Islet precursor cell (in vitro differentiated cells): ENCODE measurements at regions not wholly inside any gene's neighbourhood (a gene's known extent, or its start where the extent isn't known, plus 50 kb on each side); places are given as distances from the start of the nearest gene placed in this dataset.

Source experiments
- DNase-seq: peaks from one replicate; pipeline ENCODE4 v3.0.0-alpha.2; 2018

GRCh38 chr2:107334306-107334705 lies 448.3 kb upstream of the ST6GAL2 start:
- no peak for DNase-seq

DNA sequence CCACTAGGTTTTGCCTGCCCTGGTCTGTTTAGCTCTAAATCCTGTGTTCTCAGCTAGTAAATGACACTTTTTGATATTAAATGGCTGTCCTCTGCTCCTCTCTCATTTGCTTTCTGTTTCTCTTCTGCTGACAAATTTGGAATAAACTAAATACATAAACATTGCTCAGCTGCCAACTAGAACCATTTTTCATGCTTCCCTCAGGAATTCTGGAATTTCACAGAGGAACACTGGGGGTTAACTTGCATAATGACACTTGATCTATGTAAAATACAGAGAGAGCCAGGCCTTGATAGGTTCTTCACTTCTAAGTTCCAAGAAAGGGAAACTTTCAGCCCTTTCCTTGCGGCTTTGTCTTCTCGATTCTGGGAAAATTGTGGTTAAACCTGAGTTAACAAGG lies 450.6 kb upstream of the ST6GAL2 start:
- DNase-seq: no peak

DNA sequence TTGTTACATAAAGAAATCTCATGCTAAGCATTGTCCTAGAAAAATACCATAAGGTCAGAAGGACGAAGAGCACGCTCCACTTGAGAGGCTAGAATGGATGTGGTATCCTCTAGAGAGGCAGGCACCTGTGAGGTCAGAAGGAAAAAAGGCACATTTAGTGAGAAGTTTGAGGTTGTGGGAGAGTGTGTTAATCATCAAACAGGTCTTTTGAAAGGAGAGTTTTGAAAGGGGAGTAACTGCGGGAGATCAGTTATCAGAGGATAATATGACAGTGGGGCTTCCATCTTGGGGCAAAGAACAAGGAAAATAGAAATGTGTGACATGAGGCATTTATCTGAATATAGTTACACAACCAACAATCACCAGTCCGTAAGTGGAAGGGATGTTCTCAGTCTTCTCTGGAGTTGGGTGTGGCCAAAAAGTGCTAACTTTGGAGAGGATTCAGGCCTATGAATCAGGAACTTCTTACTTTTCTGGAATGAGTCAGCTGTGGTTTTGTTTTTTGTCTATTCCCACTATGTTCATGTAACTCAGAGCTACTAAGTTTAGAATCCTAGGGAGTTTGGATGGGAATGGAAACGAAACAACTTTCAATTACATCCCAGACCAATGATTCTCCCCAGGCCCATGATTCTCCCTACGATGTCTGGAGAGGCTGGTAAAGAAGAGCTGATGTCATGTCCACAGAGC lies 451.4 kb upstream of the ST6GAL2 start:
- DNase-seq: no peak

GRCh38 chr2:107338059-107338458 lies 452.1 kb upstream of the ST6GAL2 start:
- DNase-seq: no peak

DNA sequence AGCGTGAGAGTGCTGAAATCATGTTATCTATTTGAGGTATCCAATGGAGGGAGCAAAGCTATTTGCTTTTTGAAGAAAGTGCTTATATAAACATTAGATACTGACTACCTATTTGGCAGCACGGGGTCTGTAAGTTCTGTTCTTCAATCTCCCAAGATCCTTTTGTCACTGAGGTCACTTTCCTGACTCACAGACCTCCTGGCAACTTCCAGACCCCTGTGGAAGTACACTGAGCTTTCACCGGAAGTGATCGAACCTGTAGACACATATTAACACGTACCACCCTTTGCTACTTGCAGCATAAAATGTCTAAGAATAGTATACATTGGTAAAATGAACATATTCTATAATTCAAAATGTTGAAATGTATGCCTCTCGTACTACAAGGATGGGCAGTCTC lies 452.6 kb upstream of the ST6GAL2 start:
- no peak for DNase-seq

DNA sequence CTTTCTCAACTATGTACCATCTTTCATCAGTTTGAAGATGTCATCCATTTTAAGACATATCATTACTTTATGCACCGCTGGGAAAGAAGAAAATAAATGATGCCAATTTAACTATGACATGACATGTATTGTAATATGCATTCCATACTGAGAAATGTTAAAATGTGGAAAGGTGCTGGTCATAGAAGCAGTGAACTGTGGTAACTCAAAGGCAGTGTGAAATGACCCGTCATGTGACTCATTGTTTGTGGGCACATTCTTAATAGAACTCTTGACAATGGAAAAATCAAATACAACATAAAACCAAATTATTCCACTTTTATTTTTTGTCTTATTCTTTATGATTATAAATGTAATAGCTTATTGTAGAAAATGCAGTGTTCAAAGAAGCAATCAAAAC lies 455.0 kb upstream of the ST6GAL2 start:
- no peak for DNase-seq

DNA sequence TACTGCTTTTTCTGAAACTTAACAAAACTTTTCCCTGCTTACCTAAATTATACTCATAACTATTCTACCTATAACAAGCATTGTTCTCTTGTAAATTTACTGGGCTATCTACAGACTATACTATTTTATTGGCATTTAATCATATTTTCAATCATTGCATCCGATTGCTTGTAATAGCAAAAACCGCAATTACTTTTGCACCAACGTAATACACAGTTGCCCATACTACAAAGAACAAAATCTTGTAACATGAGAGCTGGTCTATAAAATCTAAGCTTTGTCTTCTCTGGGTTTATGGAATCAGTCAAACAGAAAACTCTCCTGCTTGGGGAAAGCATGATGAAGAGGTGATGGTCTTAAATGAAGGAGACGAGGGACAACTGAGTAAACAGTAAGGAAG lies 463.4 kb upstream of the ST6GAL2 start:
- no peak for DNase-seq

- DNase-seq: no peak
Measured at GRCh38 chr2:107354175-107354574, 468.2 kb upstream of the ST6GAL2 start.

DNA sequence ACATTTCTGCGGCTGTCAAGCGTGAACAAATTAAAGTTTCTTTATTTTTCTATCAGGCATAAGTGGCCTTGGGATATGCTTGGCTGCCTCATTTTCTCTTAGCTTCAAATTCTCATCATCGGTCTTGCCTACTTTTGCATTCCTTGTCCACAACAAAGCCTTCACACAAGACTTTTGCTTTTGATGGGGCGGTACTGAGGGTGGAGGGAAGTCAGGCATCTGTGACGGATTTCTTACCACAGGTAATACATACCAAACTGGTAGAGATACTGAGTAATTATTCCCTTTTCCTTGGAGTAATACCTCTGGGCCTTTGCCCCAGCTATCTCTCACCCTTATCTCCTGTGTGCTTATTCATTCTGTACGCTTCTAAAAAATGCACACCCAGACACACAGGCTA lies 468.3 kb upstream of the RGPD4 start:
- DNase-seq: no peak

DNA sequence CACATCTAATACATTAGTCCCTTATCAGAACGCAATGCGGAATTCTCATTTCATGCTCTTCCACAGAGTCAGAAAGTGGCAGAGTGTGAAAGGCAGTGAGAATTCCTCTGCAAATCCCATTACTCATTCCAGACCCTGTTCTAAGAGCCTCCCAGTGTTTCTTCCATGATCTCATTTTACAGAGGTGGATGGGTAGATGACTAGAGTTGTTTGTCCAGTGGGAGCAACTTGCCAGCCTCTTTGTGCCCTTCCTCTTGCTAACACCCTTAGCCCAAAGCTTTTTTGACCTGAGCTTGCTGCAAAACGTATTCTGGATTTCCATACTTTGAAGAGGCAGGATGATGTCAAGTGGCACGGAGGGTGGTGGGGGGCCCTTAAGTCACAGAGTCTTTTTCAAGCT lies 467.7 kb upstream of the RGPD4 start:
- no peak for DNase-seq

DNA sequence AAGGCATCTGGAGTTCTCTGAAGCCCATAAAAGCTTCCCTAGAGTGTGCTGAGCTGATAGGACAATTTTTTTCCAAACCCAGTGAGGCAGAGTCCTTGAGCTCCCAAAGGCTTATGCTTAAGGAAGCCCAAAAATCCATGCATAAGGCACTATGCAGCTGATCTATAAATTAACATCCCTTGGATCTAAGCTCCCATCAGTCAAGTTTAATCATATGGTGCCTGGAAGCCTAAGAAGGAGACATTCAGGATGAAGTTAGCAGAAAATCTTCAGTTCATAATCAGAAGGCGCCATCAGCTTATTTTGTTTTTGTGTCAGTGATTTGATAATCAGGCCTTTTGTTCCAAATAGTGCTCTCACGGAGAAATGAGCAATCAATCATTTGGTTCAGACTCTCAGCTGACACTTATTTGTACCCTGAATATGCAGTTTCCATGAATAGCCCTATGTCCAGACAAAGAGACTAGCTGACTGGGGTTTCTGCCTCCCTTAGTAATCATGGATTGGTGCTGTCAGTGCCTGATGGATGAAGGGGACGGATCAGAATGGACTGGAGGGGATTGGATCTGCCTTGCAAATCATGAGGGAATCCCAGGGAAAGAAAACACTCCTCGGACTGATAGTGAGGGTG lies 464.8 kb upstream of the RGPD4 start:
- DNase-seq: no peak

DNA sequence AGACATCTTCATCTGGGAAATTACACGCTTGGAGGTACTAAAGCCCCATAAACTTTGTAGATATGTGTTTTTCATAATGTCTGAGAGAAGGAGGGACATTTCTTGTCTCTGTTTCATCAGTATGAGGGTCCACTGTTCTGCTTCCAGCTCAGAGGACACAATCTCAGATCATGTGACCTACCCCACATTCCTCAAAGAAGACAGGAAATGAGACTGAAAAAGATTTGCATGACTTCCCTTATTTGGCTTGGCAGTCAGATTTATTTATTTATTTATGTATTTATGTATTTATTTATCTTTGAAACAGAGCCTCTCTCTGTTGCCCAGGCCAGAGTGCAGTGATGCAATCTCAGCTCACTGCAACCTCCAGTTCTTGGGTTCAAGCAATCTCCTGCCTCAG lies 463.7 kb upstream of the RGPD4 start:
- DNase-seq: no peak

GRCh38 chr2:107363806-107364205 lies 462.9 kb upstream of the RGPD4 start:
- no peak for DNase-seq

DNA sequence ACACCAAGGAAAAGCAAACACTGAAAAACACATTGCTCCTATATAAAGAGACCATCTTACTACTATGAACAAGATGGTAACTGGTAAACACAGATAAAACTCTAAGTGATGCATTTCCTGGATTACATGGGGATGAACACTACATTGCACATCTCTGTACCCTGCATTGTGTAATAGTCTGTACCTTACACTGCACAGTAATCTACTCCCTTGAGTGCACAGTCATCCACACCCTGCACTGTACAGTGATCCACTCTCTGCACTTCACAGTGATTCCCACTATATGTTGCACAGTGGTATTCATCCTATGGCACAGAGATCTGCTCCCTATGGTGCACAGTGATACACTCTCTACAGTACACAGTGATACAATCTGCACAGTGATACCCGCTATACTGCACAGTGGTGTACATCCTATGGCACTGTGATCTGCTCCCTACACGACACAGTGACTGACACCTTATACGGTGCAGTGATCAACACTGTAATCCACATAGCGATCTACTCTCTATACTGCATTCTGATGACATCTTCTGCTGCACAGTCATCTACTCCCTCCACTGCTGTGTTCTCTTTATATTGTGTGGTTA lies 462.2 kb upstream of the RGPD4 start:
- DNase-seq: no peak

DNA sequence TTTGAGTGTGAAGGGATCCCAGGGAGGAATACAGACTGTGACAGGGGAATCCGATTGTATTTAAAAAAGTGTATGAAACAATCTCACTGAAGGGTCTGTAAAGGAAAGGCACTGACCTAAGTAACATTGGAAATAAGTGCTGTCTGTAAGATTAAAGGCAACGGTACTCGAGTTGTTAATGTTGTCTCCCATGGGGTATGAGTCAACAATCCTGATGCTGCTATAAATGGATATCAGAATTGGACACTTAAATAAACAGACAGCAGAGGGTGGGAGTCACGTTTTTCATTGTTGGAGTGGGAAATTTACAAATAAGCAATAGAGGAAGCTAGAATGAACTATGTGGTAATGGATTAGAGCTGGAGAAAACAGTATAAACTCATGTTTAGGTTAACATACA lies 452.4 kb upstream of the RGPD4 start:
- DNase-seq: no peak

- DNase-seq: no peak
Measured at GRCh38 chr2:107376909-107377308, 449.8 kb upstream of the RGPD4 start.

GRCh38 chr2:107380912-107381311 lies 445.8 kb upstream of the RGPD4 start:
- no peak for DNase-seq

- no peak for DNase-seq
Measured at GRCh38 chr2:107383691-107384090, 443.0 kb upstream of the RGPD4 start.

DNA sequence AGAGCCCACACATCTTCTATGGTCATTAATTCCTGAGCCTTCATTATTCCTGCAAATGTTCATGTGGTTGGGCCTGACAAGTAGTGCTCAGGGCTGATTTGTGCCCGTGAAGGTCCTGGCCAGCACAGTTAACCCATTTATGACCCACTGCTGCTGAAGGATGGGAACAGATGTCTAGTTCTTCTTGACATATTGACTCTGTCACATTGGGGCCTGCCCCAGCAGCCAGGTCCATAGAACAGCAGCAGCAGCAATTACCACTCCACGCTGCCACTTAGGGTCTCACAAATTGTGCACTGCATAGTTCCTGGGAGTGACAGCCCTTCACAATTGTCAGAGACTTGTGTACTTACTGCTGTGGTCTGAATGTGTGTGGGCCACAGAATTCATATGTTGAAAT lies 442.3 kb upstream of the RGPD4 start:
- no peak for DNase-seq

- DNase-seq: no peak
Measured at GRCh38 chr2:107385921-107386320, 440.8 kb upstream of the RGPD4 start.

GRCh38 chr2:107392241-107392704 lies 434.4 kb upstream of the RGPD4 start:
- no peak for DNase-seq

- no peak for DNase-seq
Measured at GRCh38 chr2:107393516-107393915, 433.2 kb upstream of the RGPD4 start.

DNA sequence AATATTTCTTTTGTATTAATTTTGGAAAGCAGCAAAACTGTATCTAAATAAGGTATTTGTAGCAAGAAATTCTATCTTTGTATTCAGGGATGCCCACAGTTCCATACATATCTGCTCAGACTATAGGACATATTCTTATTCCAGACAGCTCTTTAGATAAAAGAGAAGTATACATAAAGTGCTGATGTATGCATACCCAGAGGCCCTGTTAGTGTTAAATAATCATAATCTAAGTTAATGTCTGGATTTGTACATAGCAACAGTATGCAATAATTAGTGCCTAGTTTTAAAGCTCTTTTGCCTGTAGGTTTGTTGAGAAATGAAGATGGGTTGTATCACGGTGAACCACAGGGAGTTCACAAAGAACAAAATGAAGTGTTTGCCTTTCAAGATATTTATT lies 428.0 kb upstream of the RGPD4 start:
- DNase-seq: no peak

GRCh38 chr2:107402330-107402729 lies 424.4 kb upstream of the RGPD4 start:
- no peak for DNase-seq

GRCh38 chr2:107405261-107405660 lies 421.4 kb upstream of the RGPD4 start:
- DNase-seq: no peak
